ENCODE measurements at regions not wholly inside any gene's neighbourhood (a gene's known extent, or its start where the extent isn't known, plus 50 kb on each side); places are given as distances from the start of the nearest gene placed in this dataset.

DNA sequence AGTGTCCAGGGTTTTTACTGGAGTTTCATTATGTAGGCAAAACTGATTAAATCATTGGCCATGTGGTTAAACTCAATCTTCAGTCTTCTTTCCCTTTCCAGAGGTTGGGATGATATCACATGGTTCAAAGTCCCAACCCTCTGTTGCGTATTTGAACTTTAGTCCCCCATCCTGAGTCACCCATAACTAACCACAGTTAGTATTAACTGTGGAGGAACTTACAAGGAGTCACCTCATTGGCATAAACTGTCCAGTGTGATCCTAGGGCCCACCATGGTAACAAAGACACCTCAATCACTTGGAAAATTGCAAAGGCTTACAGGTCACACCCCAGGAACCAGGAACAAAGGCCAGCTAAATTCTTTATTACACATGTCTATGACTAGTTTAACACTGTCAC is 188.5 kb downstream of the COX7C start:
- TF ChIP-seq, protein P1, sequence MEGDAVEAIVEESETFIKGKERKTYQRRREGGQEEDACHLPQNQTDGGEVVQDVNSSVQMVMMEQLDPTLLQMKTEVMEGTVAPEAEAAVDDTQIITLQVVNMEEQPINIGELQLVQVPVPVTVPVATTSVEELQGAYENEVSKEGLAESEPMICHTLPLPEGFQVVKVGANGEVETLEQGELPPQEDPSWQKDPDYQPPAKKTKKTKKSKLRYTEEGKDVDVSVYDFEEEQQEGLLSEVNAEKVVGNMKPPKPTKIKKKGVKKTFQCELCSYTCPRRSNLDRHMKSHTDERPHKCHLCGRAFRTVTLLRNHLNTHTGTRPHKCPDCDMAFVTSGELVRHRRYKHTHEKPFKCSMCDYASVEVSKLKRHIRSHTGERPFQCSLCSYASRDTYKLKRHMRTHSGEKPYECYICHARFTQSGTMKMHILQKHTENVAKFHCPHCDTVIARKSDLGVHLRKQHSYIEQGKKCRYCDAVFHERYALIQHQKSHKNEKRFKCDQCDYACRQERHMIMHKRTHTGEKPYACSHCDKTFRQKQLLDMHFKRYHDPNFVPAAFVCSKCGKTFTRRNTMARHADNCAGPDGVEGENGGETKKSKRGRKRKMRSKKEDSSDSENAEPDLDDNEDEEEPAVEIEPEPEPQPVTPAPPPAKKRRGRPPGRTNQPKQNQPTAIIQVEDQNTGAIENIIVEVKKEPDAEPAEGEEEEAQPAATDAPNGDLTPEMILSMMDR (conservative IDR thresholded peaks at IDR 0.05): no peak
- no peak for TF ChIP-seq ZFX (IDR thresholded peaks at IDR 0.05)
